ENCODE measurements at regions not wholly inside any gene's neighbourhood (a gene's known extent, or its start where the extent isn't known, plus 50 kb on each side); places are given as distances from the start of the nearest gene placed in this dataset.

DNA sequence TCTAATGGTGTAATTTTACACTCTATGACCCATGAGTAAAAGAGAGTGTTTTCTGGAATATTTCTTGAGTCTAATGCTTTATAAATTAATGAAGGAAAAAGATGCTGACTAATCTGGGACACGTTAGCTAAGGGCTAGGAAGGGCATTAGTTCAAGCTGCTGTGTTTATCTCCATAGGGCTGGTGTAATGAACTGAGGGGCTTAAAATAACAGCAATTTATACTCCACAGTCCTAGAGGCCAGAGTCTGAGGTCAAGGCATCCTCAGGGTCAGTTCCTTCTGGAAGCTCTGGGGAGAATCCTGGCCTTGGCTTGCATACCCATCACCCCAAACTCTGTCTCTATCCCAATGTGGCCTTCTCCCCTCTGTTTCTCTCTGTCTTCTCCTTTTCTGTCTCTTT is 105.2 kb upstream of the PFKP start:
- H4K8ac ChIP-seq (ENCODE audit: low read depth, low read length): no peak overlapping the region
- H2BK120ac ChIP-seq (ENCODE audit: low read depth, low read length): no peak overlapping the region
- no peak overlapping the region for H3K23ac ChIP-seq (ENCODE audit: low read depth, low read length, poor library complexity)
- no peak for DNase-seq (ENCODE audit: low spot score)
- H2BK5ac ChIP-seq (ENCODE audit: low read length): no peak overlapping the region
- H3K27ac ChIP-seq (replicated peaks; ENCODE audit: low read length): no peak overlapping the region
- peaks cover 0 to 2% of the 10 kb centered on the region in 2 donors for H3K9me3 ChIP-seq (replicated peaks in 1 of 2; ENCODE audit: control insufficient read depth in 2 of 2, insufficient read depth in 1 of 2, low read depth in 1 of 2, low read length in 2 of 2)
- H3K9ac ChIP-seq (ENCODE audit: low read depth, low read length, poor library complexity): no peak overlapping the region
- no peaks in the 10 kb centered on the region for H3K4me1 ChIP-seq (ENCODE audit: control insufficient read depth in 2 of 2, insufficient read depth in 1 of 2, low read depth in 1 of 2, low read length in 2 of 2)
- H3K14ac ChIP-seq (ENCODE audit: low read length): no peak overlapping the region
- H4K91ac ChIP-seq (ENCODE audit: low read depth, low read length, poor library complexity): no peak overlapping the region
- H3K18ac ChIP-seq (ENCODE audit: low read length): no peak overlapping the region
- H2BK15ac ChIP-seq (ENCODE audit: low read length): no peak overlapping the region
- no peaks in the 10 kb centered on the region for H3K36me3 ChIP-seq (replicated peaks in 1 of 2; ENCODE audit: control insufficient read depth in 2 of 2, insufficient read depth in 2 of 2, low read length in 2 of 2)
- no peak overlapping the region for H2AK5ac ChIP-seq (ENCODE audit: low read depth, low read length)
- H3K4ac ChIP-seq (ENCODE audit: low read length): no peak overlapping the region
- no peak overlapping the region for H3K4me3 ChIP-seq (ENCODE audit: low read length in 2 of 2)
- H3K79me1 ChIP-seq (ENCODE audit: low read depth, low read length): no peaks in the 10 kb centered on the region
- H2BK12ac ChIP-seq (ENCODE audit: low read length): no peak overlapping the region
- H3K27me3 ChIP-seq (ENCODE audit: control insufficient read depth in 3 of 3, insufficient read depth in 3 of 3, low read depth in 1 of 3, low read length in 3 of 3): no peaks in the 10 kb centered on the region
- H2AFZ ChIP-seq (ENCODE audit: low read length): no peak overlapping the region
- no CpG with 5 or more reads among the region's 1 CpG for WGBS, 2 donors (ENCODE audit: extremely low coverage in 2 of 2, insufficient read length in 2 of 2, insufficient replicate concordance in 1 of 2)
- H3K4me2 ChIP-seq (ENCODE audit: insufficient read depth, low read length, poor library complexity, severe bottlenecking): no peak overlapping the region

DNA sequence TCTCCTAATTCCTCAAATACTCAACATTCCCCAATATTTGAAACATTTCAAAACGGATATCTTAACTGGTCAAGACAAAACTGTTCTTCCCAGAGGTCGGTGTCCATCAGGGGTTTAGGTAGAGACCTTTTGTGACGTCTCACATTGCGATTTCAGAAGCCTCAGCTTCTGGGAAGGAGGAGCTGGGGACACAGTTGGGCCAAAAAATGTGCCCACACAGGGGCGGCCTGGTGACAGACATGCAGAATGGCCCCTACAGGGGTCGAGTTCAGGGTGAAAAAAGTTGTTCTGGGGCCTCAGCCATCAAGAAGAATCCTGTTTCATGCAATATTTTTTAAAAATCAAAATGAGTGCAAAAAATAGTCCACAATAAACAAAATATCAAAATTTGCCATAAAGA is 108.7 kb upstream of the PFKP start:
- no peak for DNase-seq (ENCODE audit: low spot score)
- H3K27ac ChIP-seq (replicated peaks; ENCODE audit: low read length): no peak overlapping the region
- H3K9ac ChIP-seq (ENCODE audit: low read depth, low read length, poor library complexity): no peak overlapping the region
- H2AFZ ChIP-seq (ENCODE audit: low read length): no peak overlapping the region
- no peaks in the 10 kb centered on the region for H3K36me3 ChIP-seq (replicated peaks in 1 of 2; ENCODE audit: control insufficient read depth in 2 of 2, insufficient read depth in 2 of 2, low read length in 2 of 2)
- no peak overlapping the region for H2BK120ac ChIP-seq (ENCODE audit: low read depth, low read length)
- no peak overlapping the region for H3K4me2 ChIP-seq (ENCODE audit: insufficient read depth, low read length, poor library complexity, severe bottlenecking)
- peaks cover 0 to 2% of the 10 kb centered on the region in 2 donors for H3K9me3 ChIP-seq (replicated peaks in 1 of 2; ENCODE audit: control insufficient read depth in 2 of 2, insufficient read depth in 1 of 2, low read depth in 1 of 2, low read length in 2 of 2)
- no CpG with 5 or more reads among the region's 6 CpGs for WGBS, 2 donors (ENCODE audit: extremely low coverage in 2 of 2, insufficient read length in 2 of 2, insufficient replicate concordance in 1 of 2)
- H4K91ac ChIP-seq (ENCODE audit: low read depth, low read length, poor library complexity): no peak overlapping the region
- H4K8ac ChIP-seq (ENCODE audit: low read depth, low read length): no peak overlapping the region
- no peak overlapping the region for H2BK12ac ChIP-seq (ENCODE audit: low read length)
- H2BK5ac ChIP-seq (ENCODE audit: low read length): no peak overlapping the region
- H3K18ac ChIP-seq (ENCODE audit: low read length): no peak overlapping the region
- no peak overlapping the region for H3K4me3 ChIP-seq (ENCODE audit: low read length in 2 of 2)
- no peak overlapping the region for H3K4ac ChIP-seq (ENCODE audit: low read length)
- no peak overlapping the region for H2AK5ac ChIP-seq (ENCODE audit: low read depth, low read length)
- H3K4me1 ChIP-seq (ENCODE audit: control insufficient read depth in 2 of 2, insufficient read depth in 1 of 2, low read depth in 1 of 2, low read length in 2 of 2): no peaks in the 10 kb centered on the region
- H3K79me1 ChIP-seq (ENCODE audit: low read depth, low read length): no peaks in the 10 kb centered on the region
- H3K14ac ChIP-seq (ENCODE audit: low read length): no peak overlapping the region
- no peaks in the 10 kb centered on the region for H3K27me3 ChIP-seq (ENCODE audit: control insufficient read depth in 3 of 3, insufficient read depth in 3 of 3, low read depth in 1 of 3, low read length in 3 of 3)
- H2BK15ac ChIP-seq (ENCODE audit: low read length): no peak overlapping the region
- no peak overlapping the region for H3K23ac ChIP-seq (ENCODE audit: low read depth, low read length, poor library complexity)

DNA sequence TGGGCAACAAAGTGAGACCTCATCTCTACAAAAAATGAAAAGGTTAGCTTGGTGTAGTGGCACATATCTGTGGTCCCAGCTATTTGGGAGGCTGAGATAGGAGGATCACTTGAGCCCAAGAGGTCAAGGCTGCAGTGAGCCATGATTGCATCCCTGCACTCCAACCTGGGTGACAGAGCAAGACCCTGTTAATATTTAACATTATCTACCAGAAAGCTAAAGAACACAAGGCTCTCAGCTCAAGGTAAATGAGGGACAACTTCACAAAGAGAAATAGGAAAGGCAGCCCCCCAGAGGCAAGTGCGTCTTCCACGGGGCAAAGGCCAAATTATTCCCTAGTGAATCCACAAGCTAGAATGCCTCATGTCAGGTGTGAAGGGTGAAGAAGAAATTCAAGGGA is 109.6 kb upstream of the PFKP start:
- H2BK120ac ChIP-seq (ENCODE audit: low read depth, low read length): no peak overlapping the region
- no peak overlapping the region for H3K23ac ChIP-seq (ENCODE audit: low read depth, low read length, poor library complexity)
- no peaks in the 10 kb centered on the region for H3K4me1 ChIP-seq (ENCODE audit: control insufficient read depth in 2 of 2, insufficient read depth in 1 of 2, low read depth in 1 of 2, low read length in 2 of 2)
- H2AK5ac ChIP-seq (ENCODE audit: low read depth, low read length): no peak overlapping the region
- no peak overlapping the region for H3K27ac ChIP-seq (replicated peaks; ENCODE audit: low read length)
- H4K91ac ChIP-seq (ENCODE audit: low read depth, low read length, poor library complexity): no peak overlapping the region
- H3K36me3 ChIP-seq (replicated peaks in 1 of 2; ENCODE audit: control insufficient read depth in 2 of 2, insufficient read depth in 2 of 2, low read length in 2 of 2): no peaks in the 10 kb centered on the region
- no peak overlapping the region for H3K18ac ChIP-seq (ENCODE audit: low read length)
- no peak for DNase-seq (ENCODE audit: low spot score)
- H2BK5ac ChIP-seq (ENCODE audit: low read length): no peak overlapping the region
- no peak overlapping the region for H3K14ac ChIP-seq (ENCODE audit: low read length)
- H3K9me3 ChIP-seq (replicated peaks in 1 of 2; ENCODE audit: control insufficient read depth in 2 of 2, insufficient read depth in 1 of 2, low read depth in 1 of 2, low read length in 2 of 2): peaks cover 0 to 2% of the 10 kb centered on the region in 2 donors
- no peak overlapping the region for H2BK15ac ChIP-seq (ENCODE audit: low read length)
- H3K27me3 ChIP-seq (ENCODE audit: control insufficient read depth in 3 of 3, insufficient read depth in 3 of 3, low read depth in 1 of 3, low read length in 3 of 3): no peaks in the 10 kb centered on the region
- no peak overlapping the region for H3K4ac ChIP-seq (ENCODE audit: low read length)
- no peak overlapping the region for H2AFZ ChIP-seq (ENCODE audit: low read length)
- no peak overlapping the region for H3K4me2 ChIP-seq (ENCODE audit: insufficient read depth, low read length, poor library complexity, severe bottlenecking)
- no peak overlapping the region for H3K4me3 ChIP-seq (ENCODE audit: low read length in 2 of 2)
- no peak overlapping the region for H3K9ac ChIP-seq (ENCODE audit: low read depth, low read length, poor library complexity)
- H4K8ac ChIP-seq (ENCODE audit: low read depth, low read length): no peak overlapping the region
- no CpG with 5 or more reads among the region's 2 CpGs for WGBS, 2 donors (ENCODE audit: extremely low coverage in 2 of 2, insufficient read length in 2 of 2, insufficient replicate concordance in 1 of 2)
- no peak overlapping the region for H2BK12ac ChIP-seq (ENCODE audit: low read length)
- H3K79me1 ChIP-seq (ENCODE audit: low read depth, low read length): no peaks in the 10 kb centered on the region

- no peak overlapping the region for H3K4me2 ChIP-seq (ENCODE audit: insufficient read depth, low read length, poor library complexity, severe bottlenecking)
- H2BK15ac ChIP-seq (ENCODE audit: low read length): no peak overlapping the region
- no peaks in the 10 kb centered on the region for H3K79me1 ChIP-seq (ENCODE audit: low read depth, low read length)
- no peak overlapping the region for H3K27ac ChIP-seq (replicated peaks; ENCODE audit: low read length)
- H3K27me3 ChIP-seq (ENCODE audit: control insufficient read depth in 3 of 3, insufficient read depth in 3 of 3, low read depth in 1 of 3, low read length in 3 of 3): no peaks in the 10 kb centered on the region
- H2BK120ac ChIP-seq (ENCODE audit: low read depth, low read length): no peak overlapping the region
- H2AK5ac ChIP-seq (ENCODE audit: low read depth, low read length): no peak overlapping the region
- H3K9me3 ChIP-seq (replicated peaks in 1 of 2; ENCODE audit: control insufficient read depth in 2 of 2, insufficient read depth in 1 of 2, low read depth in 1 of 2, low read length in 2 of 2): no peaks in the 10 kb centered on the region
- H3K18ac ChIP-seq (ENCODE audit: low read length): no peak overlapping the region
- no peaks in the 10 kb centered on the region for H3K4me1 ChIP-seq (ENCODE audit: control insufficient read depth in 2 of 2, insufficient read depth in 1 of 2, low read depth in 1 of 2, low read length in 2 of 2)
- no peak overlapping the region for H4K8ac ChIP-seq (ENCODE audit: low read depth, low read length)
- no peak overlapping the region for H2BK5ac ChIP-seq (ENCODE audit: low read length)
- no peak overlapping the region for H3K4me3 ChIP-seq (ENCODE audit: low read length in 2 of 2)
- no peak overlapping the region for H4K91ac ChIP-seq (ENCODE audit: low read depth, low read length, poor library complexity)
- no peak overlapping the region for H3K23ac ChIP-seq (ENCODE audit: low read depth, low read length, poor library complexity)
- H3K36me3 ChIP-seq (replicated peaks in 1 of 2; ENCODE audit: control insufficient read depth in 2 of 2, insufficient read depth in 2 of 2, low read length in 2 of 2): no peaks in the 10 kb centered on the region
- H2BK12ac ChIP-seq (ENCODE audit: low read length): no peak overlapping the region
- no CpG with 5 or more reads among the region's 1 CpG for WGBS, 2 donors (ENCODE audit: extremely low coverage in 2 of 2, insufficient read length in 2 of 2, insufficient replicate concordance in 1 of 2)
- no peak for DNase-seq (ENCODE audit: low spot score)
- no peak overlapping the region for H3K14ac ChIP-seq (ENCODE audit: low read length)
- H3K4ac ChIP-seq (ENCODE audit: low read length): no peak overlapping the region
- H3K9ac ChIP-seq (ENCODE audit: low read depth, low read length, poor library complexity): no peak overlapping the region
- no peak overlapping the region for H2AFZ ChIP-seq (ENCODE audit: low read length)
These were observed 112.3 kb upstream of the PFKP start for GRCh38 chr10:2955064-2955463.
